Loucy (cell line): ENCODE measurements at regions not wholly inside any gene's neighbourhood (a gene's known extent, or its start where the extent isn't known, plus 50 kb on each side); places are given as distances from the start of the nearest gene placed in this dataset.
"Not testable (repeated sequence)": the region's sequence is repeated elsewhere in the genome, so short reads cannot be mapped to it uniquely, and the experiment has no call there.

Experiments used
- CTCF ChIP-seq: fragments of 200-600 bp; sonication (generic); conservative IDR thresholded peaks from 2 replicates; pipeline ENCODE4 v1.5.1; 2014; ENCODE audit warnings: mild to moderate bottlenecking, antibody characterized with exemption, low read length
- EZH2phosphoT487 ChIP-seq: fragments of 200-600 bp; IDR thresholded peaks from 2 replicates; pipeline ENCODE4 v1.6.1; 2018; ENCODE audit warnings: antibody characterized with exemption, mild to moderate bottlenecking, moderate library complexity, borderline replicate concordance

- TF ChIP-seq CTCF, EZH2phosphoT487: not testable (repeated sequence)
Observed at GRCh38 chr2:87691899-87692592, 55.8 kb upstream of the PLGLB2 start.
